Skeletal muscle cell (primary cell): ENCODE measurements at regions not wholly inside any gene's neighbourhood (a gene's known extent, or its start where the extent isn't known, plus 50 kb on each side); places are given as distances from the start of the nearest gene placed in this dataset.

ENCODE experiments used
- DNase-seq: peaks from one replicate; pipeline ENCODE4 v3.0.0-alpha.2; 2010; ENCODE audit warnings: low read depth
- H3K4me3 ChIP-seq: 2 replicates; pipeline ENCODE4 v1.5.1; 2011; ENCODE audit warnings: low read depth, mild to moderate bottlenecking, control low read depth, low read length, moderate library complexity

GRCh38 chr10:55464083-55464482 lies 663.1 kb upstream of the PCDH15 start:
- no peak for DNase-seq
- no peak overlapping the region for H3K4me3 ChIP-seq

DNA sequence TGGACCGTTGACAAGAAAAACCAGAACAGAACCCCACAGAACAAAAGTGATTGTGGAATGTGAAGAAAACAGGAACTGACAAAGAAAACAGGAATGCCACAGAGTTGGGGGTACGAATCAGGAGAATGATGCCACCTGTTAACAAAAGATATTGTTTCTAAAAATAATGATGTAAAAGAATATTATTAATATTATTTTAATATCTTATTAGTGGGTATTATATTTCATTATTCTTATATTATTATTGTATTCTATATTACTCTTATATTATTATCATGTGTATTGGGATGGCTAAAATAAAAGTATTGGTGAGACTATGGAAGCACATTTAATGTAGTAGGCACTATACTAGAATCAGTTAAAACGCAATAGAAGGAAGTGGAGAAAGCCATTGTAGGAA lies 659.0 kb upstream of the PCDH15 start:
- DNase-seq, result no peak
- no peak overlapping the region for H3K4me3 ChIP-seq

GRCh38 chr10:55449981-55450380 lies 649.0 kb upstream of the PCDH15 start:
- no peak for DNase-seq
- H3K4me3 ChIP-seq, result no peak overlapping the region

GRCh38 chr10:55446441-55447002 lies 645.5 kb upstream of the PCDH15 start:
- no peak overlapping the region for H3K4me3 ChIP-seq
- DNase-seq, result no peak

DNA sequence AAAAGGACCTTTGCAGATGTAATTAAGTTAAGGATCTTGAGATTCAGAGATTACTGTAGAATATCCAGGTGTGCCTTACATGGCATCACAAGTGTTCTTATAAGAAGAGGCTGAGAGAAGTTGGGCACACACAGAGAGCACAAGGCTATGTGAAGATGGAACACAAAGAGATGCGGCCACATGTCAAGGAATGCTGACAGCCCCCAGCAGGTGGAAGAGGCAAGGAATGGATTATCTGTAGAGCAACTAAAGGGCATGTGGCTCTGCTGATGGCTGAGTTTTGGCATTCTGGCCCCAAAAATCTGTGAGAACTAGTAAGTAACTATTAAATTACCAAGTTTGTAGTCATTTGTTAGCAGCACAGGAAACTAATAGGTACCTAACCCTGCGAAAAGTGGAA lies 640.7 kb upstream of the PCDH15 start:
- H3K4me3 ChIP-seq, result no peak overlapping the region
- DNase-seq, result no peak

DNA sequence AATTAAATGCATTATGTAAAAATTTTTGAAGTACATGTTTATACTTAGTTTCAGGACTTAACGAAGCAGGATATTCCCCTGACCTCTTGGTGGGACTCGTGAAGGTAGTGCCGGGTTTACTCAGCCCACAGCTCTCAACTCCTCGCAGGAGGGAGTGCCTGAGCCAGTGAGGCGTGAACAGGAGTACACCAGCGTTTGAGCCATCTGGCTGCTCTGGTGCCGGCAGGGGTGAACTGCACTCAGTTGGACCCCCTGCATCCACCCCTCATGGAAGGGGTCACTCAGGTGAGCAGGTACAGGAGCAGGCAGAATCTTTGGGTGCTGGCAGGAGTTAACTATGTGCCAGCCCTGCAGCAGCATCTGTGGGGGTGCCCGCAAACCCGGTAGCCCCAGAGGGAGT lies 625.1 kb upstream of the PCDH15 start:
- DNase-seq, result no peak
- no peak overlapping the region for H3K4me3 ChIP-seq

- no peak for DNase-seq
- no peak overlapping the region for H3K4me3 ChIP-seq
These were observed 609.4 kb upstream of the PCDH15 start for GRCh38 chr10:55410415-55410885.

DNA sequence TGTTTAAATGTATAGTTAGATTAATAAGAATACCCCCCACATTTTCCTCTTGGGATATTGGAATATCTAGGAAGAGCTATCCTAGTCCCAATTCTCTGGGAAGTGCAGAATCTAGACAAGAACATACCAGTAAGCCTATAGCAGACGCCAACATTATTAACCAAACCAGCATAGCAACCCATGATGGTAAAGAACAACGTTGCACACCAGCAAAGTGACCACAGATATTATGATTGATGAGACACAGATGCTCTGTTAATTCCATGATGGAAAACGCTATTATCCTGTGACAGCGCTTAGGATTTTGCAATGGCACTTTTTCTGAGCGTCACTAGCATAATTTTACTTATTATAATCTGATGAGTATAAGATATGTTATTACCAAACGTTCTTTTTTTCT lies 603.1 kb upstream of the PCDH15 start:
- H3K4me3 ChIP-seq, result no peak overlapping the region
- DNase-seq, result no peak

GRCh38 chr10:55400075-55400849 lies 599.2 kb upstream of the PCDH15 start:
- DNase-seq, result no peak
- no peak overlapping the region for H3K4me3 ChIP-seq

GRCh38 chr10:55398497-55398882 lies 597.5 kb upstream of the PCDH15 start:
- no peak for DNase-seq
- H3K4me3 ChIP-seq, result no peak overlapping the region

DNA sequence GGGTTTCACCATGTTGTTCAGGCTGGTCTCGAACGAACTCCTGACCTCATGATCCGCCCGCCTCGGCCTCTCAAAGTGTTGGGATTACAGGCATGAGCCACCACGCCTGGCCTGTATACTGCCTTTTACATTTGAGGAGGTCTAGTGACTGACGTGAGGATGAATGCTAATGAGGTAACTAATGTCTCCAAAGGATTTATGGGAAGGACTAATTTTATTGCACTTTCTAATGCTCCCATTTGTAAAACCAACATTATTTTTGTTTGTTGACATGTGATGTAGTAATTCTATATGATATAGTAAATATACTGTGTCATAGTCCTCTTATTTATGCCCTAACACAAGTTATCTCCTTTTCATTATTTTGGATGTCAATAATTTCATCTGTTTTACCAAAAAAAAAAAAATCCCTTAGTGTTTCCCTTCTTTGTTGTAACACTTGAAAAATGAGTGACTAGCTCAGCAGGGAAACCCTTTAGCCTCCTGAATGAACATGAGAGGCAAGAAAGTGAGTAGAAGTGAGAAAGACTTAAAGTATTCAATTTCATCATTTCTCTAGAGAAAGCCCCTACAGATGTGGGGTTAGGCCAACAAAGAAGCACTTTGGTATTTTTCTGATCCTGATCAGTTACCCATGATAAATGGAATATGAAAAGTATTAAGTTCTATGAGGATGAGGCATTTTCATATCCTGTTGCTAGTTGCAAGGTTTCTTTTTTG lies 596.9 kb upstream of the PCDH15 start:
- no peak overlapping the region for H3K4me3 ChIP-seq
- no peak for DNase-seq

GRCh38 chr10:55378196-55378595 lies 577.2 kb upstream of the PCDH15 start:
- no peak for DNase-seq
- no peak overlapping the region for H3K4me3 ChIP-seq

DNA sequence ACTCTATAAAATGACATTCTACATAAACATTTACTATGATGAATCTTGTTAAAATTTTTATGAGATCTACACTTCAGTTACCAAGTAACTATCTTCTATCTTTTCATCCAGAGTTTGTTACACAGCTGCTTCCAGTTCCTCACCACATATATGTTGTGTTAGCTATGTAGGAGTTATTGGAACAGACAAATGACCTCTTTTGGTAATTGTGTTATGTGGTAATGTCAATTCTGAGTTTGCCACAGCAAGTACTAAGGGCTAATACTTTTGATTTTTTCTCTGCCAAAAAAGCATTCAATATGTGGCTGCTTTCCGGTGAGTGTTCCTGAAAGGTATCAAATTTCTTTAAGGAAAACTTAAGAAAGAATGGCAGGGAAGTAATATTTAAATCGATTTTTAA lies 573.9 kb upstream of the PCDH15 start:
- DNase-seq, result no peak
- no peak overlapping the region for H3K4me3 ChIP-seq

DNA sequence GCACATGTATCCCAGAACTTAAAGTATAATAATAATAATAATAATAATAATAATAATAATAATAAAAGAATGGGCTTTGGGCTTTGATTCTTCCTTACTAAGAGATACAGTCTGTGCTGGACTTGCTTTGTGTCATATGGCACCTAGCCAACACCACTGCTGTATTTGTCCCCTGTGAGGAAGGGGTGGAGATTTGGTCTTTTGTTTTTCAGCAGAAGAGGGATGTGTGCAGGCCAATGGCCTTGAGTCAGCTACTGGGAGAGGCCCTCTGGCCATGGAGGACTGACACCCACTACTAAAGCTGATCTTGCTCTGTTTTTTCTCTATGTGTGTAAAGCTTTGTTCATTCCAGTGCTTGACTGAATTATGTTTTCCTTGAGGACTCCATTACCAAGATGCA lies 573.0 kb upstream of the PCDH15 start:
- no peak for DNase-seq
- H3K4me3 ChIP-seq, result no peak overlapping the region

DNA sequence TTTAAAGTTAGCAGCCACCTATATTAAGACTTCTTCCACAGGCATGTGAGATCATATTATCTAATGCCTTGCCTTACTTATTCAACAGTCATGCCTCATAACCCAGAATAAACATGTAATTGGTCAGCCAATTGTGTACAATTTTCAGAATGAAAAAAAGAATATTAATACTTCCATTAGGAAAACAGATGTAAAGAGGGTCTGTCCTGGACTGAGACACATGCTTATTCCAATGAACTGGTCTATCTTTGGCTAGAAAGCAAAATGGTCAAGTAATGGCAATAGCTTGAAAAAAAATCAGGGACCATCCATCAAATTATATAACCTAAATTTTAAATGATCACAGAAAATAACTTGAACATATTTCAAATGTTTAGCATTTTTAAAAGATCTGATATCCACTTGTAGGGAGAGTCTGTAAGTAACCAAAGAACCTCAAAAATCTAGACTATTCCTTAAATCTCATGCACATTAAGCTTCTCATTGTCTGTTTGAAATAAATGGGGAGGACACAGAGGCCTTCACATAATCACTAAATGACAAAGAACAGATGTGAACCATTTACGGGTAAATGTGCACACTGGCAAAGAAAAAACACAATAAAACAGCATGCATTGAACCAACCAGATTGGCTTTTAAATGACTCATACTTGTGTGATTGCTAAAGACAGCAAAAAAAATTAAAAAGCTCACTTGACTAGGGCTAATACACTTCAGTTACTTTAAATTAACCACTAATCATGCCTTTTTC lies 568.8 kb upstream of the PCDH15 start:
- DNase-seq, result no peak
- no peak overlapping the region for H3K4me3 ChIP-seq

- DNase-seq, result no peak
- no peak overlapping the region for H3K4me3 ChIP-seq
These were observed 567.4 kb upstream of the PCDH15 start for GRCh38 chr10:55368467-55368866.

DNA sequence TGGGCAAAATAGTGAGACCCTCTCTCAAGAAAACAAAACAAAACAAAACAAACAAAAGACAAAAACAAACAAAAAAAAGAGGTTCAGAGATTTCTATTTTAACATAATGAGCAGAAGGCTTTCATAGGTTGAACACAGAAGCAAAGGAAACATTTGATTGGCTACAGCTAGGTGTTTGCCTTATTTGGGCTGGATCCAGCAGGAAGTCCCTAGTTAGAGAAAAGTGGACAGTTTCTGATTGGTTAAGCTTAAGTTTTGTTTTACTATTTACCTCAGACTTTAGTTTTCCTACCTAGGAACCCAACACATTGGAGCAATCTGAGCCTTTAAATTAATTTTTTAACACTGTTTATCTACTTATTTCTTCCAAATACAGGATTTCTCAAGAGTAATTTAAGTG lies 566.5 kb upstream of the PCDH15 start:
- no peak for DNase-seq
- H3K4me3 ChIP-seq, result no peak overlapping the region

DNA sequence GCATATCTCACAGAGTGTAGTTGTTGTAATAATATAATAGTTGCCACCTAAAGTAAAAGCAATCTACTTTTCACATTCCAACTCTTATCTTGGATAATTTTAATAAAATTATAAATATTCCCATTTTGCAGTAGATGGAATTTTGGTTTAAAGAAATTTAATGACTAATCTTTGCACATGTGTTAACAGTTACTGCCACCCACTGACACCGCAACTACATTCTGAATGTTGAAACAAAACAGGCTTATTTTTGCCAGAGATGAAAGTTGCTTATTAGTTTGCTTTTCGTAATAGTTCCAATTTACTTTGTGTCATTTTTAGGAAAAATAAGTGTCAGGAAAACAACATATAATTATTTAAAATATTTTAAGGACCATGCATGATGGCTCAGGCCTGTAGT lies 557.5 kb upstream of the PCDH15 start:
- no peak for DNase-seq
- H3K4me3 ChIP-seq, result no peak overlapping the region

DNA sequence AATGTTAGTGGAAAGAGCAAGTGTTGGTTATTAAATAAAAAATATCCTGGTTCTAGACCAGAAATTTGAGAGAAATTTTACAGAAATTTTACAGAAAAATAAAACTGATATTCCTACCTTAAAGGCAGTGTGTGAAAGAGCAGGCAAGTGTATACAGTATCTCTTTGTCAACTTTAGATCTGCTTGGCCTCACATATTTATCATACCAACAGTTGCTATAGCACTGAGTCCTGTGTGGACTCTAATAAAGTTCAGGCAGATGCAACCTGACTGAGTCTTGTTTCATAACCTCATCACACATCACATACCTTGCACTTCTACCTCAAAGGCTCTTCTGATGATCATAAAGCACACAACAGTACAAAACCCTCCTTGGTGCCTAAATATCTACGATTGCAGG lies 552.4 kb upstream of the PCDH15 start:
- H3K4me3 ChIP-seq, result no peak overlapping the region
- DNase-seq, result no peak

DNA sequence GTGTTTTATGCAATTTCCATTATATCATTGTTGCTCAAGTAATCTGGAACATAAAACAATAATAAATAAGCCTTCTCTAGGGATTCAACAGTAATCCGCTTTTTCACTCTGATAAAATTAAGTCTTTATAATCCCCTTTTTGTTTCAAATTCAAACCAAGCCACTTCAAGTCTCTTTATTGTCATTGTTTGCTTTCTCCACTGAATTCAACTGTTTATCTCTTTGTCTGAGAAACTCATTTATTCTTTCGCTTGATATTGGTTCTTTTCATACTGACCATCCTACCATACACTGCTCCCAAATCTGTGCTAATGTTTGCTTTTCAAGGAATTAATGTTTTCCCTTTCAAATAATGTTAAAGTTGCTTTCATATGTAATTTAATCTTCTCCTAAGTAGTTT lies 550.4 kb upstream of the PCDH15 start:
- no peak for DNase-seq
- no peak overlapping the region for H3K4me3 ChIP-seq
